ENCODE measurements at regions not wholly inside any gene's neighbourhood (a gene's known extent, or its start where the extent isn't known, plus 50 kb on each side); places are given as distances from the start of the nearest gene placed in this dataset.

DNA sequence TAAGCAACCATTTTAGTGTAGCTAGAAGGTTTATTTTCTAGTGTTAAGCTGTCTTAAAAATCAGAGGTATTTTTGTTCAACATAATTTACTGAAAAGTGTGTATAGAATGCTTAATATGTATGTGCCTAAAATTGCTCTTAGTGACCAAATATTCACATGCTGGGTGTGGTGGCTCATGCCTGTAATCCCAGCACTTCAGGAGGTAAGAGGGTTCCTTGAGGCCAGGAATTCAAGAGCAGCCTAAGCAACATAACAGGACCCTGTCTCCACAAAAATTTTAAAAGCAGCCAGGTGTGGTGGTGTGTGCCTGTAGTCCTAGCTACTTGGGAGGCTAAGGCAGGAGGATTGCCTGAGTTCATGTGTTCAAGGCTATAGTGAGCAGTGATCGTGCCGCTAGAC lies 120.9 kb upstream of the FRY start:
- Histone ChIP-seq H3K27me3 (ENCODE audit: insufficient read depth, low read length, poor library complexity, severe bottlenecking) (no peaks in the 10 kb centered on the region), H3K36me3 (ENCODE audit: insufficient read depth, low read length) (no peaks in the 10 kb centered on the region), H3K9ac (ENCODE audit: low read depth, low read length, poor library complexity, severe bottlenecking) (no peak overlapping the region), H4K20me1 (ENCODE audit: insufficient read depth, low read length, poor library complexity, severe bottlenecking) (no peaks in the 10 kb centered on the region), H3K79me2 (ENCODE audit: insufficient read depth, low read length) (no peaks in the 10 kb centered on the region), H3K4me1 (ENCODE audit: insufficient read depth, low read length, poor library complexity, severe bottlenecking) (peaks cover 1% of the 10 kb centered on the region), H3K9me2 (replicated peaks; ENCODE audit: low read depth, low read length) (no peaks in the 10 kb centered on the region), H3F3A (ENCODE audit: low read depth) (no peaks in the 10 kb centered on the region), H3K4me3 (ENCODE audit: low read length, poor library complexity, severe bottlenecking) (no peak overlapping the region), H3K4me2 (ENCODE audit: low read depth, low read length, poor library complexity, severe bottlenecking) (no peak overlapping the region), H2AFZ (ENCODE audit: low read length) (no peak overlapping the region), H3K9me3 (ENCODE audit: insufficient read depth, low read depth, low read length) (no peaks in the 10 kb centered on the region)
- TF ChIP-seq, protein P1, sequence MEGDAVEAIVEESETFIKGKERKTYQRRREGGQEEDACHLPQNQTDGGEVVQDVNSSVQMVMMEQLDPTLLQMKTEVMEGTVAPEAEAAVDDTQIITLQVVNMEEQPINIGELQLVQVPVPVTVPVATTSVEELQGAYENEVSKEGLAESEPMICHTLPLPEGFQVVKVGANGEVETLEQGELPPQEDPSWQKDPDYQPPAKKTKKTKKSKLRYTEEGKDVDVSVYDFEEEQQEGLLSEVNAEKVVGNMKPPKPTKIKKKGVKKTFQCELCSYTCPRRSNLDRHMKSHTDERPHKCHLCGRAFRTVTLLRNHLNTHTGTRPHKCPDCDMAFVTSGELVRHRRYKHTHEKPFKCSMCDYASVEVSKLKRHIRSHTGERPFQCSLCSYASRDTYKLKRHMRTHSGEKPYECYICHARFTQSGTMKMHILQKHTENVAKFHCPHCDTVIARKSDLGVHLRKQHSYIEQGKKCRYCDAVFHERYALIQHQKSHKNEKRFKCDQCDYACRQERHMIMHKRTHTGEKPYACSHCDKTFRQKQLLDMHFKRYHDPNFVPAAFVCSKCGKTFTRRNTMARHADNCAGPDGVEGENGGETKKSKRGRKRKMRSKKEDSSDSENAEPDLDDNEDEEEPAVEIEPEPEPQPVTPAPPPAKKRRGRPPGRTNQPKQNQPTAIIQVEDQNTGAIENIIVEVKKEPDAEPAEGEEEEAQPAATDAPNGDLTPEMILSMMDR (conservative IDR thresholded peaks at IDR 0.05; ENCODE audit: low read length): no peak
- TF ChIP-seq EZH2phosphoT487 (IDR thresholded peaks at IDR 0.05; ENCODE audit: borderline replicate concordance): no peak

DNA sequence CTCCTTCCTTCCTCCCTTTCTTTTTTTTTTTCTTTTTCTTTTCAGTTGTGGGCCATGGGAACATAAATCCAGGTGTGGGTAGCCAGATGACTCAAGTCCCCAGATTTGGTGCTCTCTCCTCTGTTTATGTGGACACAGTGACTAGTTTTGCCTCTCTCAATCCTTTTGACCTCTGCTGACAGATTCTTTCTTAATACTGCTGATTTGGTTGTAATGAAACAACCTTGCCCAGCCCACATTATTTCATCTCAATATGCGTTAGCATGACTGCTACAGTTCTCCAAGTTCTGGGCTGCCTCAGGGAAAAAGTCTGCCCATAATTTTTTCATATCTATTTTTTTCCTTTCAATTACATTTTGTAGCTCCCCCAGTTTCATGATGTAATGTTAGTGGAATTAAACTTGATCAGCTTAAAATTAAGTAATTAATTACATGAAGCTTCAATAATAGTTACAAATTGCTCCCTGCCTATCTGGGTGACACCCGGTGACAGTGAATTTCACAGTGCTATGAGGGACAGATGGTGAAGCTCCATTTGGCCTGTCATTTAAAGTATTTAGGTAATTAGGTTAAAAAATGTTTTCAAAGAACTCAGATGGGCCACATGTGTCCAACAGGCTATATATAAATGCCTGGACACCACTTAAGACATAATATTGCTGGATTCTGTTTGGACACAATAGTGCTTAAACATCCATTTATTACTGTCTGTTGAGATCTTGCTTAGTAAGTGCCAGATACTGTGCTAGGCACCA lies 118.8 kb upstream of the FRY start:
- Histone ChIP-seq H2AFZ (ENCODE audit: low read length) (no peak overlapping the region), H3K36me3 (ENCODE audit: insufficient read depth, low read length) (no peaks in the 10 kb centered on the region), H4K20me1 (ENCODE audit: insufficient read depth, low read length, poor library complexity, severe bottlenecking) (no peaks in the 10 kb centered on the region), H3K79me2 (ENCODE audit: insufficient read depth, low read length) (no peaks in the 10 kb centered on the region), H3K4me2 (ENCODE audit: low read depth, low read length, poor library complexity, severe bottlenecking) (no peak overlapping the region), H3F3A (ENCODE audit: low read depth) (no peaks in the 10 kb centered on the region), H3K9me2 (replicated peaks; ENCODE audit: low read depth, low read length) (no peaks in the 10 kb centered on the region), H3K4me3 (ENCODE audit: low read length, poor library complexity, severe bottlenecking) (no peak overlapping the region), H3K4me1 (ENCODE audit: insufficient read depth, low read length, poor library complexity, severe bottlenecking) (no peaks in the 10 kb centered on the region), H3K27me3 (ENCODE audit: insufficient read depth, low read length, poor library complexity, severe bottlenecking) (no peaks in the 10 kb centered on the region), H3K9me3 (ENCODE audit: insufficient read depth, low read depth, low read length) (no peaks in the 10 kb centered on the region), H3K9ac (ENCODE audit: low read depth, low read length, poor library complexity, severe bottlenecking) (no peak overlapping the region)
- TF ChIP-seq, protein P1 (conservative IDR thresholded peaks at IDR 0.05; ENCODE audit: low read length): no peak

DNA sequence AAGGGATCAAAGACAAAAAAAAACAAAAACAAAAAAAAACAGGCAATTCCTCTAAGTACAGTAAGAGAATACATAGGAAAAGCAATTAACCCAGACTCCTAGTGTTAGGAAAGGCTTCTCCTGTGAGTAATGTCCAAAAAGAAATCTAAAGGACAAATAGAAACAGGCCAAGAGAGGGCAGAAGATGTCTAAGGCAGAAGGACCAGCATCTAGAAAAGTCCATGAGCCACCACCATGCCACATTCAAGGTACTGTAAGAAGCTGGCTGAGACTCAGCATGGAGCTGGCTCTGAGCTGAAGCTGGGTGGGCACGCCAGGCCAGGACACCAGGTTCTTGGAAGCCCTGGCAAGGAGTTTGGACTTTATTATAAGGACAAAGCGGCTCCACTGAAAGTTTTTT lies 118.1 kb upstream of the FRY start:
- Histone ChIP-seq H3K27me3 (ENCODE audit: insufficient read depth, low read length, poor library complexity, severe bottlenecking) (no peaks in the 10 kb centered on the region), H3K9me2 (replicated peaks; ENCODE audit: low read depth, low read length) (no peaks in the 10 kb centered on the region), H3K36me3 (ENCODE audit: insufficient read depth, low read length) (no peaks in the 10 kb centered on the region), H3F3A (ENCODE audit: low read depth) (no peaks in the 10 kb centered on the region), H3K4me3 (ENCODE audit: low read length, poor library complexity, severe bottlenecking) (no peak overlapping the region), H2AFZ (ENCODE audit: low read length) (no peak overlapping the region), H4K20me1 (ENCODE audit: insufficient read depth, low read length, poor library complexity, severe bottlenecking) (no peaks in the 10 kb centered on the region), H3K9me3 (ENCODE audit: insufficient read depth, low read depth, low read length) (no peaks in the 10 kb centered on the region), H3K4me1 (ENCODE audit: insufficient read depth, low read length, poor library complexity, severe bottlenecking) (no peaks in the 10 kb centered on the region), H3K4me2 (ENCODE audit: low read depth, low read length, poor library complexity, severe bottlenecking) (no peak overlapping the region), H3K79me2 (ENCODE audit: insufficient read depth, low read length) (no peaks in the 10 kb centered on the region), H3K9ac (ENCODE audit: low read depth, low read length, poor library complexity, severe bottlenecking) (no peak overlapping the region)
- TF ChIP-seq EZH2phosphoT487 (IDR thresholded peaks at IDR 0.05; ENCODE audit: borderline replicate concordance): no peak
- TF ChIP-seq, protein P1 (conservative IDR thresholded peaks at IDR 0.05; ENCODE audit: low read length): 0 out of 2 replicates have a peak, but pooled peaks have one; percentile 23
